Endothelial cell (in vitro differentiated cells): ENCODE measurements at regions not wholly inside any gene's neighbourhood (a gene's known extent, or its start where the extent isn't known, plus 50 kb on each side); places are given as distances from the start of the nearest gene placed in this dataset.

Experiments used
- DNase-seq: peaks from one replicate; pipeline ENCODE4 v3.0.0; 2021; ENCODE audit warnings: low spot score
- H3K27ac Mint-ChIP-seq: one replicate; pipeline ENCODE4 v1.8.0; 2021; ENCODE audit warnings: mixed read lengths, inconsistent platforms; ENCODE audit not compliant: unreplicated experiment
- H3K27me3 Mint-ChIP-seq: one replicate; pipeline ENCODE4 v1.8.0; 2021; ENCODE audit warnings: mild to moderate bottlenecking, moderate library complexity, mixed read lengths, inconsistent platforms; ENCODE audit not compliant: unreplicated experiment
- H3K36me3 Mint-ChIP-seq: one replicate; pipeline ENCODE4 v1.8.0; 2021; ENCODE audit warnings: mild to moderate bottlenecking, low read depth, mixed read lengths, inconsistent platforms; ENCODE audit not compliant: unreplicated experiment
- H3K4me1 Mint-ChIP-seq: one replicate; pipeline ENCODE4 v1.8.0; 2021; ENCODE audit warnings: mild to moderate bottlenecking, mixed read lengths, inconsistent platforms; ENCODE audit not compliant: unreplicated experiment
- H3K4me3 Mint-ChIP-seq: one replicate; pipeline ENCODE4 v1.8.0; 2021; ENCODE audit warnings: mild to moderate bottlenecking, mixed read lengths, inconsistent platforms; ENCODE audit not compliant: unreplicated experiment
- H3K9me3 Mint-ChIP-seq: one replicate; pipeline ENCODE4 v1.8.0; 2021; ENCODE audit warnings: mixed read lengths, inconsistent platforms; ENCODE audit not compliant: unreplicated experiment
- TF ChIP-seq, protein P1 (sequence below): fragments of 200-600 bp; sonication (generic); IDR thresholded peaks from one replicate; pipeline ENCODE4 v1.5.0; 2021; ENCODE audit warnings: antibody characterized with exemption; ENCODE audit not compliant: unreplicated experiment

DNA sequence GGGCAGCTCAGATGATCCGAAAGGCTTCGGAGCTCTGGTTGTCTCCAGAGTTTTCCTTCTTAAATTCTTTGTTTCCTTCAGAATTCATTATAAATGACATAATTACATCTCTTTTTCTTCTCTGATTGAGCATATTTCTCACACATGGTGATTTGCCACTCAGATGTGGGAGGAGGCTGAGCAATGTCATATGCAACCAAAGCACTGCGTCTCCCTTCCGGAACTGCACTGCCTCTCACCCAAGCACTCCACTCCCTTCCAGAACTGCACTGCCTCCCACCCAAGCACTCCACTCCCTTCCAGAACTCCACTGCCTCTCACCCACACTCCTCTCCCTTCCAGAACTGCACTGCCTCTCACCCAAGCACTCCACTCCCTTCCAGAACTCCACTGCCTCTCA is 131.5 kb downstream of the SALL1 start:
- no peak overlapping the region for H3K4me3 Mint-ChIP-seq
- H3K4me1 Mint-ChIP-seq: no peaks in the 10 kb centered on the region
- H3K27me3 Mint-ChIP-seq: no peaks in the 10 kb centered on the region
- TF ChIP-seq, protein P1, sequence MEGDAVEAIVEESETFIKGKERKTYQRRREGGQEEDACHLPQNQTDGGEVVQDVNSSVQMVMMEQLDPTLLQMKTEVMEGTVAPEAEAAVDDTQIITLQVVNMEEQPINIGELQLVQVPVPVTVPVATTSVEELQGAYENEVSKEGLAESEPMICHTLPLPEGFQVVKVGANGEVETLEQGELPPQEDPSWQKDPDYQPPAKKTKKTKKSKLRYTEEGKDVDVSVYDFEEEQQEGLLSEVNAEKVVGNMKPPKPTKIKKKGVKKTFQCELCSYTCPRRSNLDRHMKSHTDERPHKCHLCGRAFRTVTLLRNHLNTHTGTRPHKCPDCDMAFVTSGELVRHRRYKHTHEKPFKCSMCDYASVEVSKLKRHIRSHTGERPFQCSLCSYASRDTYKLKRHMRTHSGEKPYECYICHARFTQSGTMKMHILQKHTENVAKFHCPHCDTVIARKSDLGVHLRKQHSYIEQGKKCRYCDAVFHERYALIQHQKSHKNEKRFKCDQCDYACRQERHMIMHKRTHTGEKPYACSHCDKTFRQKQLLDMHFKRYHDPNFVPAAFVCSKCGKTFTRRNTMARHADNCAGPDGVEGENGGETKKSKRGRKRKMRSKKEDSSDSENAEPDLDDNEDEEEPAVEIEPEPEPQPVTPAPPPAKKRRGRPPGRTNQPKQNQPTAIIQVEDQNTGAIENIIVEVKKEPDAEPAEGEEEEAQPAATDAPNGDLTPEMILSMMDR: no peak
- no peaks in the 10 kb centered on the region for H3K9me3 Mint-ChIP-seq
- H3K36me3 Mint-ChIP-seq: no peaks in the 10 kb centered on the region
- DNase-seq: no peak
- H3K27ac Mint-ChIP-seq: no peak overlapping the region

DNA sequence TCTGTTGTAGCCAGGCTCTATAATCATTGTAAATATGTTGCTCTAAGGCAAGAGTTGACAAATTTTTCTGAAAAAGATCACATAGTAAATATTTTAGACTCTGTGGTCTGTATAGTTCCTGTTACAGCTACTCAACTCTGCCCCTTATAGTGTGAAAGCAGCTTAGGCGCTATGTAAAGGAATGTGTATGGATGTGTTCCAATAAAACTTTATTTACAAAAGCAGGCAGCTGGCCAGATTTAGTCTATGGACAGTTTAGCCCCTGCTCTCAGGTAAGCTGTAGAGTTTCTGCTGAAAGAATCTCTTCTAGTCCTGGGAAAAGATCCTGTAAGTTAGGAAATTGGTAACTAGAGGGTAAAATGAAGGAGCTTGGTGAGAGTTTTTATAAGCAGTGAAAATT is 133.1 kb downstream of the SALL1 start:
- Mint-ChIP-seq H3K4me1 (no peaks in the 10 kb centered on the region), H3K4me3 (no peak overlapping the region), H3K36me3 (no peaks in the 10 kb centered on the region), H3K27ac (no peak overlapping the region), H3K27me3 (no peaks in the 10 kb centered on the region), H3K9me3 (no peaks in the 10 kb centered on the region)
- TF ChIP-seq, protein P1: no peak
- no peak for DNase-seq

DNA sequence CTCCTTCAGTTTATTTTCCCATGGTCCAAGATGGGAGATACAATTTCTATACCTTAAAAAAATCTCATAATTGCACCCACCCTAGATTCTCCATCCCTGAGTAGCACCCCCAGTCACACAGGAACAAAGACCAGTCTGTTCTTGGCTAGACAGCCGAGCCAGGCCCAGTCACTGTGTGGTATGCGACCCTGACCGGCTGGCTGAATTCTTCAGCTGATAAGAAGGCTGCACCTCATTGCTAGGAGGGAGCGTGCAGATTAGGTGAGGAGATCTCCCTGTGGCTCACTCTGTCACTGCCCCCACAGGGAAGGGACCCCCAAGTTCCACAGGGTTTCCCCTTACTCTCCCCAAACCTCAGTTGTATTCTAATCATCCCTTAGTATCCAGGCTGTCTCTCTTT is 138.7 kb downstream of the SALL1 start:
- Mint-ChIP-seq H3K4me3 (no peak overlapping the region), H3K27ac (no peak overlapping the region), H3K27me3 (peaks cover 3% of the 10 kb centered on the region), H3K36me3 (no peaks in the 10 kb centered on the region), H3K9me3 (no peaks in the 10 kb centered on the region), H3K4me1 (no peaks in the 10 kb centered on the region)
- TF ChIP-seq, protein P1: no peak
- no peak for DNase-seq

DNA sequence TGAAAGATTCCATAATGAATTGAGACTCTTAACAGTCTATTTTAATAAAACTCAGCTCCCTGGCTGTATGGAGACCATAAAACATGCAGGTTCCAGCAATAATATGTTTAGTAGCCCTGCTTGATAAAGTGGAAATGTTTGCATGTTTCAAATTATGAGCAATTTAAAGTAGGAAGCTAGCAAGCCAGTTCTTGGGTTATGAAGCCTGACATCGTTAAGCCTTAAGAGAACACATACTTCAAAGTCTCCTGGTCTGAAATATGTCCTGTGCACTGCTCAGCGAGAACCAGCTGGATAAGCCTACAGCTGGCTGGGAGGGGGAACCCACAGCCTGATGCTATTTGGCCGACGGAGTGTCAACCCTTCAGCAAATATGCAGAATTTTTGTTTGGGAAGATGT is 140.3 kb downstream of the SALL1 start:
- TF ChIP-seq, protein P1: no peak
- no peaks in the 10 kb centered on the region for H3K4me1 Mint-ChIP-seq
- H3K27me3 Mint-ChIP-seq: peaks cover 3% of the 10 kb centered on the region
- H3K9me3 Mint-ChIP-seq: no peaks in the 10 kb centered on the region
- DNase-seq: no peak
- no peak overlapping the region for H3K27ac Mint-ChIP-seq
- no peak overlapping the region for H3K4me3 Mint-ChIP-seq
- H3K36me3 Mint-ChIP-seq: no peaks in the 10 kb centered on the region

DNA sequence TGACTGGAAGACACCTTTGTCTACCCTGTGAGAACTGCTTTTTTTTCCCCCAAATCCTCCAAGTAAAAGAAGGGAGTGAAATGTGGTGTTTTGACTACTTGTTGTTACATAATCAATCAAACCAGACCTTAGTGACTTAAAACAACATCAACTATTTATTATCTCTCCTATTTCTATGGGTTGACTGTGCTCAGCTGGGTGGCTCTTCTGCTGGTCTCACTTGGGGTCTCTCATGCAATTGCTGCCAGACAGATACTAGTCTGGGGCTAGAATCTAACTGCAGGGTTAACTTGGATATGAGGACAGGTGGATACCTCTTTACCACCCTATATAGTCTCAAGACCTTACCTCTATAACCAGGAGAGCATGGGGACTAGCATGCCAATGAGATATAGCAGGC is 141.3 kb downstream of the SALL1 start:
- Mint-ChIP-seq H3K9me3 (no peaks in the 10 kb centered on the region), H3K27ac (no peak overlapping the region), H3K4me3 (no peak overlapping the region), H3K27me3 (peaks cover 3% of the 10 kb centered on the region), H3K36me3 (no peaks in the 10 kb centered on the region), H3K4me1 (no peaks in the 10 kb centered on the region)
- TF ChIP-seq, protein P1: no peak
- no peak for DNase-seq
